ENCODE measurements at regions not wholly inside any gene's neighbourhood (a gene's known extent, or its start where the extent isn't known, plus 50 kb on each side); places are given as distances from the start of the nearest gene placed in this dataset.

GRCh38 chr2:42971381-42971780, 179.0 kb upstream of the HAAO start:
- WGBS = 96% methylated on average over 8 of the region's 8 CpGs
- TF ChIP-seq CTCF (IDR thresholded peaks at IDR 0.05; ENCODE audit: low read depth, low read length, missing input control) (no peak), MAX (IDR thresholded peaks at IDR 0.05) (no peak), FOXA1 (IDR thresholded peaks at IDR 0.05) (no peak), HNF4G (IDR thresholded peaks at IDR 0.05) (no peak), HNF4A (conservative IDR thresholded peaks at IDR 0.05) (no peak), ZBTB33 (IDR thresholded peaks at IDR 0.05) (no peak)
- no peak for DNase-seq (ENCODE audit: low spot score)
- Histone ChIP-seq H3K27ac (ENCODE audit: low read depth in 1 of 2, low read length in 2 of 2) (no peak overlapping the region), H3K4me3 (ENCODE audit: low read depth in 1 of 3, low read length in 3 of 3) (no peak overlapping the region), H3K9me3 (ENCODE audit: control insufficient read depth in 4 of 4, low read length in 3 of 4) (no peaks in the 10 kb centered on the region), H3K9ac (ENCODE audit: low read depth in 1 of 2, low read length in 2 of 2) (no peak overlapping the region), H3K36me3 (ENCODE audit: control insufficient read depth in 4 of 4, insufficient read depth in 3 of 4, low read depth in 1 of 4, low read length in 3 of 4) (no peaks in the 10 kb centered on the region), H3K4me1 (ENCODE audit: control insufficient read depth in 4 of 4, insufficient read depth in 4 of 4, low read length in 3 of 4) (peaks cover 0 to 16% (median 5%) of the 10 kb centered on the region in 4 donors), H3K27me3 (ENCODE audit: control insufficient read depth in 4 of 4, insufficient read depth in 4 of 4, low read length in 3 of 4) (no peaks in the 10 kb centered on the region)

- Histone ChIP-seq H3K4me3 (ENCODE audit: low read depth in 1 of 3, low read length in 3 of 3) (no peak overlapping the region), H3K36me3 (ENCODE audit: control insufficient read depth in 4 of 4, insufficient read depth in 3 of 4, low read depth in 1 of 4, low read length in 3 of 4) (no peaks in the 10 kb centered on the region), H3K27ac (ENCODE audit: low read depth in 1 of 2, low read length in 2 of 2) (no peak overlapping the region), H3K9me3 (ENCODE audit: control insufficient read depth in 4 of 4, low read length in 3 of 4) (no peaks in the 10 kb centered on the region), H3K27me3 (ENCODE audit: control insufficient read depth in 4 of 4, insufficient read depth in 4 of 4, low read length in 3 of 4) (no peaks in the 10 kb centered on the region), H3K9ac (ENCODE audit: low read depth in 1 of 2, low read length in 2 of 2) (no peak overlapping the region), H3K4me1 (ENCODE audit: control insufficient read depth in 4 of 4, insufficient read depth in 4 of 4, low read length in 3 of 4) (peaks cover 0 to 9% (median 3%) of the 10 kb centered on the region in 4 donors)
- DNase-seq (ENCODE audit: low spot score) = no peak
- 99% methylated on average over 3 of the region's 3 CpGs for WGBS
- TF ChIP-seq HNF4G (IDR thresholded peaks at IDR 0.05) (no peak), FOXA1 (IDR thresholded peaks at IDR 0.05) (no peak), ATF3 (IDR thresholded peaks at IDR 0.05) (no peak)
Observed at GRCh38 chr2:42970151-42970550, 177.8 kb upstream of the HAAO start.

GRCh38 chr2:42969231-42970150, 177.1 kb upstream of the HAAO start:
- Histone ChIP-seq H3K36me3 (ENCODE audit: control insufficient read depth in 4 of 4, insufficient read depth in 3 of 4, low read depth in 1 of 4, low read length in 3 of 4) (no peaks in the 10 kb centered on the region), H3K4me1 (ENCODE audit: control insufficient read depth in 4 of 4, insufficient read depth in 4 of 4, low read length in 3 of 4) (peaks cover 0 to 6% (median 3%) of the 10 kb centered on the region in 4 donors), H3K27me3 (ENCODE audit: control insufficient read depth in 4 of 4, insufficient read depth in 4 of 4, low read length in 3 of 4) (no peaks in the 10 kb centered on the region), H3K4me3 (ENCODE audit: low read depth in 1 of 3, low read length in 3 of 3) (no peak overlapping the region), H3K9ac (ENCODE audit: low read depth in 1 of 2, low read length in 2 of 2) (no peak overlapping the region), H3K9me3 (ENCODE audit: control insufficient read depth in 4 of 4, low read length in 3 of 4) (no peaks in the 10 kb centered on the region), H3K27ac (ENCODE audit: low read depth in 1 of 2, low read length in 2 of 2) (no peak overlapping the region)
- 89% methylated on average over 12 of the region's 12 CpGs for WGBS
- DNase-seq (ENCODE audit: low spot score) = no peak
- TF ChIP-seq ZBTB33 (IDR thresholded peaks at IDR 0.05) (no peak), FOXA1 (IDR thresholded peaks at IDR 0.05) (no peak), REST (IDR thresholded peaks at IDR 0.05) (no peak), SP1 (IDR thresholded peaks at IDR 0.05) (no peak), MAX (IDR thresholded peaks at IDR 0.05) (no peak), HNF4G (IDR thresholded peaks at IDR 0.05) (no peak), CTCF (IDR thresholded peaks at IDR 0.05; ENCODE audit: low read depth, low read length, missing input control) (no peak), ATF3 (IDR thresholded peaks at IDR 0.05) (no peak), JUND (IDR thresholded peaks at IDR 0.05) (no peak)

Measured in liver (tissue), 8 donors.